Endodermal cell (in vitro differentiated cells): ENCODE measurements at regions not wholly inside any gene's neighbourhood (a gene's known extent, or its start where the extent isn't known, plus 50 kb on each side); places are given as distances from the start of the nearest gene placed in this dataset.

Source experiments
- DNase-seq: peaks from one replicate; pipeline ENCODE4 v3.0.0-alpha.2; 2017
- H3K27ac ChIP-seq: 2 replicates; pipeline ENCODE4 v1.5.1; 2013; ENCODE audit warnings: mild to moderate bottlenecking, low read depth, low read length, moderate library complexity
- H3K27me3 ChIP-seq: 2 replicates; pipeline ENCODE4 v1.6.1; 2013; ENCODE audit warnings: mild to moderate bottlenecking, low read length, moderate library complexity; ENCODE audit not compliant: insufficient read depth, control insufficient read depth, poor library complexity, severe bottlenecking
- H3K36me3 ChIP-seq: 2 replicates; pipeline ENCODE4 v1.7.0; 2013; ENCODE audit warnings: mild to moderate bottlenecking, low read length, moderate library complexity; ENCODE audit not compliant: control insufficient read depth, insufficient read depth
- H3K4me1 ChIP-seq: one replicate; pipeline ENCODE4 v1.7.0; 2013; ENCODE audit warnings: low read length; ENCODE audit not compliant: control insufficient read depth, insufficient read depth
- H3K4me3 ChIP-seq: 2 replicates; pipeline ENCODE4 v1.5.1; 2013; ENCODE audit warnings: mild to moderate bottlenecking, low read length, moderate library complexity
- H3K9ac ChIP-seq: 2 replicates; pipeline ENCODE4 v1.6.1; 2013; ENCODE audit warnings: mild to moderate bottlenecking, low read length, moderate library complexity; ENCODE audit not compliant: poor library complexity, severe bottlenecking; ENCODE audit errors: extremely low read depth
- H3K9me3 ChIP-seq: 2 replicates; pipeline ENCODE4 v1.6.1; 2013; ENCODE audit warnings: mild to moderate bottlenecking, low read length, moderate library complexity; ENCODE audit not compliant: control insufficient read depth
- H3K27ac Mint-ChIP-seq: 2 replicates; pipeline ENCODE4 v1.8.0; 2020; ENCODE audit warnings: mixed read lengths
- H3K27me3 Mint-ChIP-seq: 2 replicates; pipeline ENCODE4 v1.8.0; 2021; ENCODE audit warnings: mild to moderate bottlenecking, mixed read lengths; ENCODE audit not compliant: insufficient read depth
- H3K36me3 Mint-ChIP-seq: 2 replicates; pipeline ENCODE4 v1.8.0; 2020; ENCODE audit warnings: low read depth, mixed read lengths
- H3K4me1 Mint-ChIP-seq: 2 replicates; pipeline ENCODE4 v1.8.0; 2020; ENCODE audit warnings: mixed read lengths
- H3K4me3 Mint-ChIP-seq: 2 replicates; pipeline ENCODE4 v1.8.0; 2020; ENCODE audit warnings: mild to moderate bottlenecking, moderate library complexity, mixed read lengths
- H3K9me3 Mint-ChIP-seq: 2 replicates; pipeline ENCODE4 v1.8.0; 2020; ENCODE audit warnings: mild to moderate bottlenecking, mixed read lengths
- WGBS, 2 experiments: methylation state at CpG; one replicate each; pipeline versions ENCODE4 v1.1.5 to v1.1.7; 2013; ENCODE audit warnings: missing lambda C conversion rate in 2 of 2, mixed read lengths in 1 of 2; ENCODE audit not compliant: insufficient coverage in 1 of 2, insufficient read length in 1 of 2; 5-methylcytosine and 5-hydroxymethylcytosine counted together
- TF ChIP-seq, protein P1 (sequence below): fragments of 200-600 bp; sonication (generic); conservative IDR thresholded peaks from 2 replicates; pipeline ENCODE4 v1.5.0; 2021; ENCODE audit warnings: antibody characterized with exemption, mild to moderate bottlenecking

DNA sequence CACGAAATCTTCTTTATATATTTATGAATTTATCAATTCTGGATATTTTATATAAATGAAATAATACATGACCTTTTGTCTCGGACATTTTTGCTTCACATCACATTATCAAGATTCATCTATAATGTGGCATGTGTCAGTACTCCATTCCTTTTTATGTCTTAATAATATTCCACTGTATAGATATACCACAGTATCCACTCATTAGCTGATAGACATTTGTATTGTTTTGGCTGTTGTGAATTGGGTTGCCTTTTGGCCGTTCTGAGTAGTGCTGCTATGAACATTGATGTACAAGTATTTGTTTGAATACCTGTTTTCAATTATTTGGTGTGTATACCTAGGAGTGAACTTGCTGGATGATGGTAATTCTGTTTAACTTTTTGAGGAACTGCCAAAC lies 323.8 kb upstream of the CA10 start:
- no peaks in the 10 kb centered on the region for H3K36me3 Mint-ChIP-seq
- H3K9ac ChIP-seq, result no peak overlapping the region
- H3K27me3 Mint-ChIP-seq, result no peaks in the 10 kb centered on the region
- no peaks in the 10 kb centered on the region for H3K9me3 Mint-ChIP-seq
- no peak overlapping the region for H3K27ac ChIP-seq
- no peaks in the 10 kb centered on the region for H3K4me1 ChIP-seq
- DNase-seq, result no peak
- H3K36me3 ChIP-seq, result no peaks in the 10 kb centered on the region
- H3K4me1 Mint-ChIP-seq, result no peaks in the 10 kb centered on the region
- no peak overlapping the region for H3K4me3 ChIP-seq
- TF ChIP-seq, protein P1, sequence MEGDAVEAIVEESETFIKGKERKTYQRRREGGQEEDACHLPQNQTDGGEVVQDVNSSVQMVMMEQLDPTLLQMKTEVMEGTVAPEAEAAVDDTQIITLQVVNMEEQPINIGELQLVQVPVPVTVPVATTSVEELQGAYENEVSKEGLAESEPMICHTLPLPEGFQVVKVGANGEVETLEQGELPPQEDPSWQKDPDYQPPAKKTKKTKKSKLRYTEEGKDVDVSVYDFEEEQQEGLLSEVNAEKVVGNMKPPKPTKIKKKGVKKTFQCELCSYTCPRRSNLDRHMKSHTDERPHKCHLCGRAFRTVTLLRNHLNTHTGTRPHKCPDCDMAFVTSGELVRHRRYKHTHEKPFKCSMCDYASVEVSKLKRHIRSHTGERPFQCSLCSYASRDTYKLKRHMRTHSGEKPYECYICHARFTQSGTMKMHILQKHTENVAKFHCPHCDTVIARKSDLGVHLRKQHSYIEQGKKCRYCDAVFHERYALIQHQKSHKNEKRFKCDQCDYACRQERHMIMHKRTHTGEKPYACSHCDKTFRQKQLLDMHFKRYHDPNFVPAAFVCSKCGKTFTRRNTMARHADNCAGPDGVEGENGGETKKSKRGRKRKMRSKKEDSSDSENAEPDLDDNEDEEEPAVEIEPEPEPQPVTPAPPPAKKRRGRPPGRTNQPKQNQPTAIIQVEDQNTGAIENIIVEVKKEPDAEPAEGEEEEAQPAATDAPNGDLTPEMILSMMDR, result no peak
- no peak overlapping the region for H3K27ac Mint-ChIP-seq
- H3K9me3 ChIP-seq, result peaks cover 11% of the 10 kb centered on the region
- H3K27me3 ChIP-seq, result no peaks in the 10 kb centered on the region
- WGBS, 2 experiments, result 73% methylated on average over 1 of the region's 3 CpGs; no CpG with 5 or more reads in 1 of the 2 experiments
- no peak overlapping the region for H3K4me3 Mint-ChIP-seq

- peaks cover 7% of the 10 kb centered on the region for H3K9me3 ChIP-seq
- no peaks in the 10 kb centered on the region for H3K4me1 Mint-ChIP-seq
- no peaks in the 10 kb centered on the region for H3K9me3 Mint-ChIP-seq
- H3K4me3 Mint-ChIP-seq, result no peak overlapping the region
- no peaks in the 10 kb centered on the region for H3K27me3 Mint-ChIP-seq
- TF ChIP-seq, protein P1, result no peak
- no peaks in the 10 kb centered on the region for H3K27me3 ChIP-seq
- no peaks in the 10 kb centered on the region for H3K36me3 Mint-ChIP-seq
- no peak overlapping the region for H3K27ac ChIP-seq
- no peak overlapping the region for H3K9ac ChIP-seq
- no peak overlapping the region for H3K4me3 ChIP-seq
- H3K4me1 ChIP-seq, result no peaks in the 10 kb centered on the region
- H3K27ac Mint-ChIP-seq, result no peak overlapping the region
- H3K36me3 ChIP-seq, result no peaks in the 10 kb centered on the region
- WGBS, 2 experiments, result 89 to 91% methylated on average over 6 to 9 of the region's 9 CpGs
- no peak for DNase-seq
These were observed 319.5 kb upstream of the CA10 start for GRCh38 chr17:52477824-52478699.

DNA sequence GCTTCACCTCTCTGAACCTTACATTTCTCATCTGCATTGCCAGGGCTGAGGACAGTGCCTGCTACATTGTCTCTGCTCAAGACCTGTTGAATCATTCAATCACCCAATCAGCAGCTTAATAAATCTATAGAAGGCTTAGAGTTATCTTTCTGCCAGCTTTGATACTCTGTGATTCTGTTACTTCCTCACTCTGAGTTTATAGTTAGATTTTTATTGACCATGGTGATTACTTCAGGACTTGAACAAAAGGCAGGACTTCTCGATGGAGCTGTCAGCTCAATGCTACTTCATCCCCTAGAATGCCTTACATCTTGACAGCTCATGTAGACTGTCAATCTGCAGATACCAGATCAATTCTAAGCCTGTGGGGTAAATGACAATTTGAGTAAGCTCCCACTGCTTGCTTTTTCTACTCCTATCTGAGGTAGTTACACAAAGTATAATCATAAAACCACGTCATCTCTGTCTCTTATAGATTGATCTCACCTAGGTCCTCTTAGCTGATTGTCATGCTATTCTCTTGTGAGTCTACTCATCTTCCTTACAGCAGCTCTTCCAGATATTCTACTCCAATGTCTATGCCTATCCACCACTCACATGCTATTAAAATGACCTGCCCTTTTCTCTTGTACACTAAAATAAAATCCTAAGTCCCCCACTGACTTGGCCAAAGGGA lies 318.3 kb upstream of the CA10 start:
- H3K27me3 ChIP-seq, result no peaks in the 10 kb centered on the region
- TF ChIP-seq, protein P1, result no peak
- H3K9me3 Mint-ChIP-seq, result no peaks in the 10 kb centered on the region

More for the DNA sequence above, 318.3 kb upstream of the CA10 start:
- no peaks in the 10 kb centered on the region for H3K36me3 Mint-ChIP-seq
- no peak overlapping the region for H3K9ac ChIP-seq
- no peak overlapping the region for H3K27ac ChIP-seq
- H3K36me3 ChIP-seq, result no peaks in the 10 kb centered on the region
- DNase-seq, result no peak
- no peaks in the 10 kb centered on the region for H3K4me1 ChIP-seq
- H3K27me3 Mint-ChIP-seq, result no peaks in the 10 kb centered on the region
- 60 to 74% methylated on average over 1 to 2 of the region's 2 CpGs for WGBS, 2 experiments
- H3K4me1 Mint-ChIP-seq, result no peaks in the 10 kb centered on the region
- H3K9me3 ChIP-seq, result no peaks in the 10 kb centered on the region
- no peak overlapping the region for H3K4me3 Mint-ChIP-seq
- H3K4me3 ChIP-seq, result no peak overlapping the region
- no peak overlapping the region for H3K27ac Mint-ChIP-seq
